GM23338 (cell line): ENCODE measurements at regions not wholly inside any gene's neighbourhood (a gene's known extent, or its start where the extent isn't known, plus 50 kb on each side); places are given as distances from the start of the nearest gene placed in this dataset.

Source experiments
- ATAC-seq: fragments of 200-7000 bp; cut with Tn5 transposase; 3 replicates; pipeline ENCODE4 v1.9.1; 2020
- DNase-seq: peaks from one replicate; pipeline ENCODE4 v3.0.0-alpha.2; 2015; ENCODE audit warnings: low spot score
- H2AFZ ChIP-seq: fragments of 200-600 bp; sonication (generic); 2 replicates; pipeline ENCODE4 v1.8.0; 2016; ENCODE audit warnings: antibody characterized with exemption, mild to moderate bottlenecking, moderate library complexity
- H3F3A ChIP-seq: fragments of 200-600 bp; sonication (generic); replicated peaks from 2 replicates; pipeline ENCODE4 v1.8.0; 2017; ENCODE audit warnings: antibody characterized with exemption, mixed run types, low read depth
- H3K27ac ChIP-seq: fragments of 200-600 bp; sonication (generic); 2 replicates; pipeline ENCODE4 v1.6.1; 2016; ENCODE audit warnings: low read depth
- H3K27me3 ChIP-seq: fragments of 200-600 bp; sonication (generic); 2 replicates; pipeline ENCODE4 v1.8.0; 2016; ENCODE audit warnings: mild to moderate bottlenecking, mixed run types, moderate library complexity; ENCODE audit not compliant: insufficient read depth
- H3K36me3 ChIP-seq: fragments of 200-600 bp; sonication (generic); 2 replicates; pipeline ENCODE4 v1.8.0; 2016; ENCODE audit warnings: mild to moderate bottlenecking; ENCODE audit not compliant: insufficient read depth
- H3K4me1 ChIP-seq: fragments of 200-600 bp; sonication (generic); 2 replicates; pipeline ENCODE4 v1.8.0; 2016; ENCODE audit warnings: mild to moderate bottlenecking, moderate library complexity; ENCODE audit not compliant: insufficient read depth
- H3K4me2 ChIP-seq: fragments of 200-600 bp; sonication (generic); 2 replicates; pipeline ENCODE4 v1.7.1; 2017; ENCODE audit warnings: mixed run types
- H3K4me3 ChIP-seq: fragments of 200-600 bp; sonication (generic); 2 replicates; pipeline ENCODE4 v1.6.1; 2016; ENCODE audit warnings: mixed run types
- H3K79me2 ChIP-seq: fragments of 200-600 bp; sonication (generic); replicated peaks from 2 replicates; pipeline ENCODE4 v1.8.0; 2017; ENCODE audit warnings: mild to moderate bottlenecking; ENCODE audit not compliant: insufficient read depth
- H3K9me2 ChIP-seq: fragments of 200-600 bp; sonication (generic); 2 replicates; pipeline ENCODE4 v1.8.0; 2017; ENCODE audit not compliant: insufficient read depth
- H4K20me1 ChIP-seq: fragments of 200-600 bp; sonication (generic); replicated peaks from 2 replicates; pipeline ENCODE4 v1.8.0; 2017; ENCODE audit warnings: mild to moderate bottlenecking; ENCODE audit not compliant: insufficient read depth
- H3K27ac Mint-ChIP-seq: 2 replicates; pipeline ENCODE4 v1.8.0; 2020; ENCODE audit warnings: inconsistent platforms, mild to moderate bottlenecking, moderate library complexity, mixed read lengths
- H3K27me3 Mint-ChIP-seq: 3 replicates; pipeline ENCODE4 v1.8.0; 2022; ENCODE audit warnings: low read depth, mild to moderate bottlenecking, moderate library complexity, mixed read lengths, inconsistent platforms; ENCODE audit not compliant: insufficient read depth, poor library complexity
- H3K36me3 Mint-ChIP-seq: 3 replicates; pipeline ENCODE4 v1.8.0; 2021; ENCODE audit warnings: low read depth, mild to moderate bottlenecking, inconsistent platforms, moderate library complexity, mixed read lengths
- H3K4me1 Mint-ChIP-seq: 3 replicates; pipeline ENCODE4 v1.8.0; 2020; ENCODE audit warnings: mild to moderate bottlenecking, inconsistent platforms, mixed read lengths
- H3K4me3 Mint-ChIP-seq: 3 replicates; pipeline ENCODE4 v1.8.0; 2021; ENCODE audit warnings: moderate library complexity, mild to moderate bottlenecking, inconsistent platforms, mixed read lengths
- H3K9me3 Mint-ChIP-seq: 3 replicates; pipeline ENCODE4 v1.8.0; 2020; ENCODE audit warnings: moderate library complexity, mild to moderate bottlenecking, inconsistent platforms, mixed read lengths
- EZH2 ChIP-seq: fragments of 200-600 bp; sonication (generic); IDR thresholded peaks from one replicate; pipeline ENCODE4 v1.8.0; 2017; ENCODE audit warnings: antibody characterized with exemption, mild to moderate bottlenecking, low read depth; ENCODE audit not compliant: unreplicated experiment
- JUNB ChIP-seq: IDR thresholded peaks from one replicate; pipeline ENCODE4 v1.6.1; 2016; ENCODE audit warnings: antibody characterized with exemption; ENCODE audit not compliant: unreplicated experiment
- STAT1 ChIP-seq: IDR thresholded peaks from one replicate; pipeline ENCODE4 v1.6.1; 2016; ENCODE audit warnings: antibody characterized with exemption; ENCODE audit not compliant: unreplicated experiment
- ZNF114 ChIP-seq: fragments of 250-450 bp; sonication (Bioruptor Pico); IDR thresholded peaks from 2 replicates; pipeline ENCODE4 v1.5.0; 2020; ENCODE audit warnings: mild to moderate bottlenecking, moderate library complexity
- ZNF331 ChIP-seq: fragments of 250-450 bp; sonication (Bioruptor Pico); IDR thresholded peaks from 2 replicates; pipeline ENCODE4 v1.5.0; 2020; ENCODE audit warnings: low read depth, mild to moderate bottlenecking, moderate library complexity
- TF ChIP-seq, protein P1 (sequence below): IDR thresholded peaks from 2 replicates; pipeline ENCODE4 v1.6.1; 2016; ENCODE audit warnings: antibody characterized with exemption
- TF ChIP-seq, protein P2 (sequence below): IDR thresholded peaks from one replicate; pipeline ENCODE4 v1.6.1; 2018; ENCODE audit warnings: antibody characterized with exemption; ENCODE audit not compliant: unreplicated experiment
- TF ChIP-seq, protein P3 (sequence below), 2 experiments: fragments of 200-600 bp in 1 of 2; sonication (generic) in 1 of 2; conservative IDR thresholded peaks; 2 replicates each; pipeline versions ENCODE4 v1.5.1 to v1.6.1; 2016 to 2017; ENCODE audit warnings: antibody characterized with exemption in 2 of 2, low read depth in 2 of 2, mild to moderate bottlenecking in 2 of 2, moderate library complexity in 1 of 2

DNA sequence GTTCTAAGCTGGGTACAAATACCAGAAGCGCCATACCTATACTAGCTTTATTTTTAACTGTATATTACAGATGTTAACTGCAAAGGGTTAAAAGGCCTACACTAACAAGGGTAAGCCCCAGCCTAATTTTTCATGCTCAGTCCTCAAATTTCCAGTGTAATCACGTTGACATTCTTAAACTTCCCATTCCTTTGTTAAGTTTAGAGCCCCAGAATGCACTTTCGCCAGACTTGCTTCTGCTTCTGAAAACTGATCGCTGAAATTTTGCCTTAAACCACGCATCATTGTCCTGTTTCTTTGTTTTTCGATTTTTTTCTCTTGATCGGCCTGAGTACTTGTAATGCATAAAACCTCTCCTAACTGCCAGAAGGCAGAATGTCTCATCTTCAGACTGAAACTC, 2141.9 kb upstream of the AGA start (continued):
- TF ChIP-seq, protein P1, sequence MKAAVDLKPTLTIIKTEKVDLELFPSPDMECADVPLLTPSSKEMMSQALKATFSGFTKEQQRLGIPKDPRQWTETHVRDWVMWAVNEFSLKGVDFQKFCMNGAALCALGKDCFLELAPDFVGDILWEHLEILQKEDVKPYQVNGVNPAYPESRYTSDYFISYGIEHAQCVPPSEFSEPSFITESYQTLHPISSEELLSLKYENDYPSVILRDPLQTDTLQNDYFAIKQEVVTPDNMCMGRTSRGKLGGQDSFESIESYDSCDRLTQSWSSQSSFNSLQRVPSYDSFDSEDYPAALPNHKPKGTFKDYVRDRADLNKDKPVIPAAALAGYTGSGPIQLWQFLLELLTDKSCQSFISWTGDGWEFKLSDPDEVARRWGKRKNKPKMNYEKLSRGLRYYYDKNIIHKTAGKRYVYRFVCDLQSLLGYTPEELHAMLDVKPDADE: no peak
- TF ChIP-seq, protein P2, sequence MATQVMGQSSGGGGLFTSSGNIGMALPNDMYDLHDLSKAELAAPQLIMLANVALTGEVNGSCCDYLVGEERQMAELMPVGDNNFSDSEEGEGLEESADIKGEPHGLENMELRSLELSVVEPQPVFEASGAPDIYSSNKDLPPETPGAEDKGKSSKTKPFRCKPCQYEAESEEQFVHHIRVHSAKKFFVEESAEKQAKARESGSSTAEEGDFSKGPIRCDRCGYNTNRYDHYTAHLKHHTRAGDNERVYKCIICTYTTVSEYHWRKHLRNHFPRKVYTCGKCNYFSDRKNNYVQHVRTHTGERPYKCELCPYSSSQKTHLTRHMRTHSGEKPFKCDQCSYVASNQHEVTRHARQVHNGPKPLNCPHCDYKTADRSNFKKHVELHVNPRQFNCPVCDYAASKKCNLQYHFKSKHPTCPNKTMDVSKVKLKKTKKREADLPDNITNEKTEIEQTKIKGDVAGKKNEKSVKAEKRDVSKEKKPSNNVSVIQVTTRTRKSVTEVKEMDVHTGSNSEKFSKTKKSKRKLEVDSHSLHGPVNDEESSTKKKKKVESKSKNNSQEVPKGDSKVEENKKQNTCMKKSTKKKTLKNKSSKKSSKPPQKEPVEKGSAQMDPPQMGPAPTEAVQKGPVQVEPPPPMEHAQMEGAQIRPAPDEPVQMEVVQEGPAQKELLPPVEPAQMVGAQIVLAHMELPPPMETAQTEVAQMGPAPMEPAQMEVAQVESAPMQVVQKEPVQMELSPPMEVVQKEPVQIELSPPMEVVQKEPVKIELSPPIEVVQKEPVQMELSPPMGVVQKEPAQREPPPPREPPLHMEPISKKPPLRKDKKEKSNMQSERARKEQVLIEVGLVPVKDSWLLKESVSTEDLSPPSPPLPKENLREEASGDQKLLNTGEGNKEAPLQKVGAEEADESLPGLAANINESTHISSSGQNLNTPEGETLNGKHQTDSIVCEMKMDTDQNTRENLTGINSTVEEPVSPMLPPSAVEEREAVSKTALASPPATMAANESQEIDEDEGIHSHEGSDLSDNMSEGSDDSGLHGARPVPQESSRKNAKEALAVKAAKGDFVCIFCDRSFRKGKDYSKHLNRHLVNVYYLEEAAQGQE: no peak
- TF ChIP-seq STAT1 (no peak), ZNF331 (CRISPR knock-in tag) (no peak)

DNA sequence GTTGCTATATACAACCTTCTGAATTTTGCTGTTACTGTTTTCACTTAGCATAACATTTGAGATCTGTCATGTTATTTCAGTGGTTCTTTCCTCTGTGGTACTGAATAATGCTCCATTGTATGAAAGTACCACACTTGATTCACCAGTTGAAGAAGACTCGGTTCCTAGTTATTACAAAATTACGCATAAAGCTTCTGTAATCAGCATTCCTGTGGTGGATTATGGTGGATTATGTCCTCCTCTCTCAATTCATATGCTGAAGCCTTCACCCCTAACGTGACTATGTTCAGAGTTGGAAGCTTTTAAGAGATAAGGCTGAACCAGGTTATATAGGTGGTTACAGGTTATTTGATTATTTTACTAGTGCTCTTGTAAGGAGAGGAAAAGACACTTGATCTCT, 2143.5 kb upstream of the AGA start:
- no peaks in the 10 kb centered on the region; the same call in 2 of the 3 replicates for H3K36me3 Mint-ChIP-seq
- Histone ChIP-seq H3F3A (no peaks in the 10 kb centered on the region), H4K20me1 (no peaks in the 10 kb centered on the region), H3K27ac (no peak overlapping the region), H3K4me1 (no peaks in the 10 kb centered on the region), H3K4me3 (no peak overlapping the region), H3K36me3 (no peaks in the 10 kb centered on the region), H3K4me2 (no peak overlapping the region), H3K27me3 (no peaks in the 10 kb centered on the region), H3K9me2 (no peaks in the 10 kb centered on the region), H3K79me2 (no peaks in the 10 kb centered on the region), H2AFZ (0 out of 2 replicates have a peak overlapping the region, but pooled peaks have one; percentile 28)
- DNase-seq (no peak), ATAC-seq (no peak)
- no peak overlapping the region for H3K27ac Mint-ChIP-seq
- H3K27me3 Mint-ChIP-seq: peaks cover 1% of the 10 kb centered on the region
- no peak overlapping the region for H3K4me3 Mint-ChIP-seq
- peaks cover 10% of the 10 kb centered on the region for H3K4me1 Mint-ChIP-seq
- no peaks in the 10 kb centered on the region for H3K9me3 Mint-ChIP-seq
- no peak for TF ChIP-seq JUNB
- no peak for TF ChIP-seq ZNF114
- TF ChIP-seq, protein P3, sequence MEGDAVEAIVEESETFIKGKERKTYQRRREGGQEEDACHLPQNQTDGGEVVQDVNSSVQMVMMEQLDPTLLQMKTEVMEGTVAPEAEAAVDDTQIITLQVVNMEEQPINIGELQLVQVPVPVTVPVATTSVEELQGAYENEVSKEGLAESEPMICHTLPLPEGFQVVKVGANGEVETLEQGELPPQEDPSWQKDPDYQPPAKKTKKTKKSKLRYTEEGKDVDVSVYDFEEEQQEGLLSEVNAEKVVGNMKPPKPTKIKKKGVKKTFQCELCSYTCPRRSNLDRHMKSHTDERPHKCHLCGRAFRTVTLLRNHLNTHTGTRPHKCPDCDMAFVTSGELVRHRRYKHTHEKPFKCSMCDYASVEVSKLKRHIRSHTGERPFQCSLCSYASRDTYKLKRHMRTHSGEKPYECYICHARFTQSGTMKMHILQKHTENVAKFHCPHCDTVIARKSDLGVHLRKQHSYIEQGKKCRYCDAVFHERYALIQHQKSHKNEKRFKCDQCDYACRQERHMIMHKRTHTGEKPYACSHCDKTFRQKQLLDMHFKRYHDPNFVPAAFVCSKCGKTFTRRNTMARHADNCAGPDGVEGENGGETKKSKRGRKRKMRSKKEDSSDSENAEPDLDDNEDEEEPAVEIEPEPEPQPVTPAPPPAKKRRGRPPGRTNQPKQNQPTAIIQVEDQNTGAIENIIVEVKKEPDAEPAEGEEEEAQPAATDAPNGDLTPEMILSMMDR (conservative IDR thresholded peaks at IDR 0.05; ENCODE audit: low read depth in 2 of 2): no peak

DNA sequence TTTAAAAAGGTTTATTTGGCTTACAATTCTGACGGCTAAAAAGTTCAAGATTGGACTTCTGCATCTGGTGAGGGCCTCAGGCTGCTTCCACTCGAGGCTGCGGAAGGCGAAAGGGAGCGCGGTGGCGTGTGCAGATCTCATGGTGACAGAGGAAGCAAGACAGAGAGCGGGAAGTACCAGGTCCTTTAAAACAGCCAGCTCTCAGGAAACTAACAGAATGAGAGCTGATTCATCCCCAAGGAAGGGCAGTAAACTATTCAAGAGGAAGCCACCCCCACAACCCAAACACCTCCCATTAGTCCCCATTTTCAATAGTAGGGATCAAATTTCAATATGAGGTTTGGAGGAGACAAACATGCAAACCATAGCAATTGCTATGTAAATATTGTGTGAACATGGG, 2144.2 kb upstream of the AGA start:
- Mint-ChIP-seq H3K4me1 (peaks cover 10% of the 10 kb centered on the region), H3K27me3 (peaks cover 1% of the 10 kb centered on the region), H3K36me3 (no peaks in the 10 kb centered on the region; the same call in 2 of the 3 replicates), H3K27ac (peak overlapping the region; percentile 86), H3K4me3 (no peak overlapping the region), H3K9me3 (no peaks in the 10 kb centered on the region)
- peak; percentile 76 for ATAC-seq
- no peak overlapping the region for H3K4me3 ChIP-seq
- no peaks in the 10 kb centered on the region for H3F3A ChIP-seq
- no peaks in the 10 kb centered on the region for H3K27me3 ChIP-seq
- peak overlapping the region; percentile 61; the same call in 1 of the 2 replicates for H2AFZ ChIP-seq
- H3K36me3 ChIP-seq: no peaks in the 10 kb centered on the region
- no peaks in the 10 kb centered on the region for H3K9me2 ChIP-seq
- no peaks in the 10 kb centered on the region for H4K20me1 ChIP-seq
- no peaks in the 10 kb centered on the region for H3K79me2 ChIP-seq
- no peak overlapping the region for H3K27ac ChIP-seq
- DNase-seq: peak; percentile 49
- no peak overlapping the region for H3K4me2 ChIP-seq
- no peaks in the 10 kb centered on the region for H3K4me1 ChIP-seq
- TF ChIP-seq STAT1: no peak
- TF ChIP-seq EZH2: no peak
- TF ChIP-seq, protein P2: no peak
